GM19023 (cell line): ENCODE measurements at regions not wholly inside any gene's neighbourhood (a gene's known extent, or its start where the extent isn't known, plus 50 kb on each side); places are given as distances from the start of the nearest gene placed in this dataset.

ENCODE experiments used
- ATAC-seq: cut with Tn5 transposase; IDR thresholded peaks from one replicate; pipeline ENCODE4 v1.9.1; 2021; ENCODE audit warnings: mild to moderate bottlenecking, moderate library complexity; ENCODE audit not compliant: unreplicated experiment

GRCh38 chr5:29897916-29898315 lies 1295.6 kb upstream of the CDH6 start:
- no peak for ATAC-seq

GRCh38 chr5:29896646-29897045 lies 1296.8 kb upstream of the CDH6 start:
- ATAC-seq: no peak

- no peak for ATAC-seq
Measured at GRCh38 chr5:29894668-29895067, 1298.8 kb upstream of the CDH6 start.

GRCh38 chr5:29889051-29889450 lies 1304.4 kb upstream of the CDH6 start:
- no peak for ATAC-seq

- no peak for ATAC-seq
Measured at GRCh38 chr5:29885595-29885994, 1307.9 kb upstream of the CDH6 start.

- ATAC-seq: no peak
Measured at GRCh38 chr5:29882036-29882435, 1311.5 kb upstream of the CDH6 start.

- ATAC-seq: no peak
Measured at GRCh38 chr5:29879401-29879800, 1314.1 kb upstream of the CDH6 start.

GRCh38 chr5:29878599-29878998 lies 1314.9 kb upstream of the CDH6 start:
- ATAC-seq: no peak

GRCh38 chr5:29867155-29867554 lies 1326.3 kb upstream of the CDH6 start:
- ATAC-seq: no peak

- ATAC-seq: no peak
Measured at GRCh38 chr5:29853711-29854220, 1339.7 kb upstream of the CDH6 start.

- ATAC-seq: no peak
Measured at GRCh38 chr5:29852329-29852728, 1341.2 kb upstream of the CDH6 start.

GRCh38 chr5:29845206-29845605 lies 1348.3 kb upstream of the CDH6 start:
- no peak for ATAC-seq

- ATAC-seq: no peak
Measured at GRCh38 chr5:29833394-29833793, 1360.1 kb upstream of the CDH6 start.

GRCh38 chr5:29822521-29822920 lies 1371.0 kb upstream of the CDH6 start:
- no peak for ATAC-seq

- no peak for ATAC-seq
Measured at GRCh38 chr5:29811914-29812679, 1381.4 kb upstream of the CDH6 start.

- no peak for ATAC-seq
Measured at GRCh38 chr5:29805804-29806203, 1387.7 kb upstream of the CDH6 start.

GRCh38 chr5:29800752-29801151 lies 1392.7 kb upstream of the CDH6 start:
- ATAC-seq: no peak

- ATAC-seq: no peak
Measured at GRCh38 chr5:29796013-29796412, 1397.5 kb upstream of the CDH6 start.

- no peak for ATAC-seq
Measured at GRCh38 chr5:29795096-29795652, 1398.3 kb upstream of the CDH6 start.

GRCh38 chr5:29794141-29794787 lies 1399.2 kb upstream of the CDH6 start:
- no peak for ATAC-seq

- ATAC-seq: no peak
Measured at GRCh38 chr5:29790281-29790680, 1403.2 kb upstream of the CDH6 start.

- ATAC-seq: no peak
Measured at GRCh38 chr5:29780401-29780800, 1413.1 kb upstream of the CDH6 start.
